Kidney (tissue), 13 donors: ENCODE measurements at regions not wholly inside any gene's neighbourhood (a gene's known extent, or its start where the extent isn't known, plus 50 kb on each side); places are given as distances from the start of the nearest gene placed in this dataset.
A peak's percentile ranks its signal among the peaks of the same experiment; 100 is the strongest.

ENCODE experiments used
- DNase-seq, 5 donors: peaks; one replicate each; pipeline ENCODE4 v3.0.0-alpha.2; 2013 to 2020
- FAIRE-seq: peaks from 2 replicates; lab custom pipeline; 2012; peaks lifted over from hg19 to GRCh38; lab: Jason Lieb, UNC
- H3K27ac ChIP-seq, 2 donors: one replicate each; pipeline ENCODE4 v1.7.0; 2013; ENCODE audit warnings: low read depth in 2 of 2, low read length in 2 of 2, inconsistent platforms in 1 of 2
- H3K27me3 ChIP-seq: one replicate; pipeline ENCODE4 v1.7.1; 2013; ENCODE audit warnings: low read length, inconsistent platforms; ENCODE audit not compliant: control insufficient read depth, insufficient read depth
- H3K36me3 ChIP-seq, 3 donors: one replicate each; pipeline versions ENCODE4 v1.7.0 to v1.7.1; 2013; ENCODE audit warnings: low read length in 3 of 3, control low read depth in 1 of 3, inconsistent platforms in 1 of 3; ENCODE audit not compliant: insufficient read depth in 3 of 3, control insufficient read depth in 2 of 3
- H3K4me1 ChIP-seq, 3 donors: one replicate each; pipeline versions ENCODE4 v1.7.0 to v1.7.1; 2013; ENCODE audit warnings: low read length in 3 of 3, inconsistent platforms in 1 of 3, low read depth in 1 of 3; ENCODE audit not compliant: control insufficient read depth in 2 of 3, insufficient read depth in 2 of 3
- H3K4me3 ChIP-seq, 3 donors: one replicate each; pipeline versions ENCODE4 v1.7.0 to v1.8.1; 2013; ENCODE audit warnings: low read length in 3 of 3, control low read depth in 1 of 3, inconsistent platforms in 1 of 3
- H3K9ac ChIP-seq, 3 donors: one replicate each; pipeline versions ENCODE4 v1.7.0 to v1.7.1; 2013; ENCODE audit warnings: low read length in 3 of 3, control low read depth in 1 of 3, inconsistent platforms in 1 of 3
- H3K9me3 ChIP-seq, 3 donors: one replicate each; pipeline versions ENCODE4 v1.7.0 to v1.7.1; 2013; ENCODE audit warnings: low read length in 3 of 3, control low read depth in 1 of 3, inconsistent platforms in 1 of 3; ENCODE audit not compliant: control insufficient read depth in 2 of 3, insufficient read depth in 1 of 3
- CTCF ChIP-seq: IDR thresholded peaks from 3 replicates; pipeline ENCODE4 v1.5.1; 2012; ENCODE audit warnings: mild to moderate bottlenecking, moderate library complexity, borderline replicate concordance; ENCODE audit not compliant: insufficient read depth; ENCODE audit errors: extremely low read depth
- intact Hi-C: fragments of 100-400 bp; cut with DNase I; formaldehyde crosslinking; loops from one replicate; pipeline ENCODE4 v1.11.1; 2022
- donor health status: control.
- donor health status: control.
- donor health status: control.
- donor health status: control.
- donor health status: control.
- donor health status: DM: yes; HTN: yes; CAD: no.
- donor health status: Normal renal cell carcinoma (clear cell type).

- H3K27ac ChIP-seq = no peak overlapping the region
- no peak overlapping the region for H3K9ac ChIP-seq
- no peaks in the 10 kb centered on the region for H3K9me3 ChIP-seq
- TF ChIP-seq CTCF = no peak
- H3K4me3 ChIP-seq = no peak overlapping the region
- no peaks in the 10 kb centered on the region for H3K27me3 ChIP-seq
- peak in 1 of 5 donors; percentile 27 for DNase-seq
- no peak for FAIRE-seq
- intact Hi-C loops = no loop called here
- H3K4me1 ChIP-seq = peaks cover 0 to 5% (median 0%) of the 10 kb centered on the region in 3 donors
- no peaks in the 10 kb centered on the region for H3K36me3 ChIP-seq
Observed at GRCh38 chr4:3362431-3363287, 69.8 kb downstream of the RGS12 start.

- no peak overlapping the region for H3K27ac ChIP-seq
- H3K4me1 ChIP-seq = peaks cover 0 to 5% (median 0%) of the 10 kb centered on the region in 3 donors
- no peak overlapping the region for H3K9ac ChIP-seq
- H3K9me3 ChIP-seq = no peaks in the 10 kb centered on the region
- no peak for TF ChIP-seq CTCF
- no peak overlapping the region for H3K4me3 ChIP-seq
- intact Hi-C loops = no loop called here
- H3K27me3 ChIP-seq = no peaks in the 10 kb centered on the region
- FAIRE-seq = no peak
- no peaks in the 10 kb centered on the region for H3K36me3 ChIP-seq
- peak in 2 of 5 donors; percentile 19 to 53 for DNase-seq
Observed at GRCh38 chr4:3363411-3364141, 70.8 kb downstream of the RGS12 start.

- Histone ChIP-seq H3K9ac (no peak overlapping the region), H3K27me3 (no peaks in the 10 kb centered on the region), H3K4me1 (peaks cover 0 to 5% (median 3%) of the 10 kb centered on the region in 3 donors), H3K27ac (no peak overlapping the region), H3K36me3 (no peaks in the 10 kb centered on the region), H3K4me3 (no peak overlapping the region), H3K9me3 (no peaks in the 10 kb centered on the region)
- intact Hi-C loops = no loop called here
- TF ChIP-seq CTCF = no peak
- DNase-seq (peak in 1 of 5 donors; percentile 40), FAIRE-seq (no peak)
Observed at GRCh38 chr4:3364199-3364598, 71.4 kb downstream of the RGS12 start.
